ENCODE measurements at regions not wholly inside any gene's neighbourhood (a gene's known extent, or its start where the extent isn't known, plus 50 kb on each side); places are given as distances from the start of the nearest gene placed in this dataset.

DNA sequence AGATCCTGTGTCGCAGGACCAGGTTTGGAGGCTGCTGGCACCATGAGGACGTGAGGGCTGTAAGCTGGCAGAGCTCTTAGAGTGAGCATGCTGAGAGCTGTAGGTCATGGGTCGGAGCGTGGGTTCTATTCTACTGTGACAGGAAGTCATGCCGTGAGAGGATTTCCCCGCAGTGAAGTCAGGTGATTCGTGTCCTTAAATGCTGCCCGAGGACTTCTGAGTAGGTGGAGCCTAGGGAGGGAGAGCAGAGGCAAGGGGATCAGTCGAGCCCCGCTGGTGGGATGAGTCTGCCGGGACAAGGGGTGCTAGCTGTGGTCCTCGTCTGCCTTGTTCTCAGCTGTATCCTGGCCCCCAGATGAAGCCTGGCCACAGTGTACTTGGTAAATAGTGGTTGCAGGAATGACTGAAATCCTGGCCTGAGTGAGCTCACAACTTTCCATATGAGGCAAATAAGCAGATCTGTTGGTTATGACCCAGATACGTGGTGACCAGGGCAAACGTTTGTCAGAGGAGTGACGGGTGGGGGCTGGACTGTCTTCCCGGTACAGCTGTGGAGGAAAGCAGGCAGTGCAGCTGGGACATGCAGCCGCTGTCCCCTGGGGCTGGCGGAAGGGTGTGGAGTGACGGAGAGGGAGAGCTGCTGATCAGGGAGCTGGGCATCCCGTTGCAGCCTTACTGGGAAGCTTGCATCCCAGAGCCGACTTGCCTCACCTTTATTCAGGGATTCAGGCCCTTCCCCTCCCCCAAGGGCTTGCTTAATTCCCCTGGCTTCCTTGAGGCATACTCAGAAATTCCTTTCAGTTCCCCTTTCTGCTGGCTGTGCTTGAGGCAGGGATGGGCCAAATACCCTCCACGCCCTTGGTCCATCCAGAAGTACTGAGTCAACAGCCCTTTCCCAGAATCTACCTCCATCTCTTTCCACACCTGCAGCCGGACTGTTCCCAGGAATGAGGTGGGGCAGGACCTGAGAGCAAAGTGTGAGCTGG is 250.9 kb upstream of the RREB1 start:
- TF ChIP-seq, protein P1, sequence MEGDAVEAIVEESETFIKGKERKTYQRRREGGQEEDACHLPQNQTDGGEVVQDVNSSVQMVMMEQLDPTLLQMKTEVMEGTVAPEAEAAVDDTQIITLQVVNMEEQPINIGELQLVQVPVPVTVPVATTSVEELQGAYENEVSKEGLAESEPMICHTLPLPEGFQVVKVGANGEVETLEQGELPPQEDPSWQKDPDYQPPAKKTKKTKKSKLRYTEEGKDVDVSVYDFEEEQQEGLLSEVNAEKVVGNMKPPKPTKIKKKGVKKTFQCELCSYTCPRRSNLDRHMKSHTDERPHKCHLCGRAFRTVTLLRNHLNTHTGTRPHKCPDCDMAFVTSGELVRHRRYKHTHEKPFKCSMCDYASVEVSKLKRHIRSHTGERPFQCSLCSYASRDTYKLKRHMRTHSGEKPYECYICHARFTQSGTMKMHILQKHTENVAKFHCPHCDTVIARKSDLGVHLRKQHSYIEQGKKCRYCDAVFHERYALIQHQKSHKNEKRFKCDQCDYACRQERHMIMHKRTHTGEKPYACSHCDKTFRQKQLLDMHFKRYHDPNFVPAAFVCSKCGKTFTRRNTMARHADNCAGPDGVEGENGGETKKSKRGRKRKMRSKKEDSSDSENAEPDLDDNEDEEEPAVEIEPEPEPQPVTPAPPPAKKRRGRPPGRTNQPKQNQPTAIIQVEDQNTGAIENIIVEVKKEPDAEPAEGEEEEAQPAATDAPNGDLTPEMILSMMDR (conservative IDR thresholded peaks at IDR 0.05; ENCODE audit: low read depth in 2 of 2) = no peak
- TF ChIP-seq POLR2AphosphoS5 (IDR thresholded peaks at IDR 0.05; ENCODE audit: low read depth) (no peak), EZH2 (IDR thresholded peaks at IDR 0.05; ENCODE audit: low read depth, unreplicated experiment) (no peak), EZH2phosphoT487 (IDR thresholded peaks at IDR 0.05; ENCODE audit: unreplicated experiment) (no peak)
- TF ChIP-seq, protein P2, sequence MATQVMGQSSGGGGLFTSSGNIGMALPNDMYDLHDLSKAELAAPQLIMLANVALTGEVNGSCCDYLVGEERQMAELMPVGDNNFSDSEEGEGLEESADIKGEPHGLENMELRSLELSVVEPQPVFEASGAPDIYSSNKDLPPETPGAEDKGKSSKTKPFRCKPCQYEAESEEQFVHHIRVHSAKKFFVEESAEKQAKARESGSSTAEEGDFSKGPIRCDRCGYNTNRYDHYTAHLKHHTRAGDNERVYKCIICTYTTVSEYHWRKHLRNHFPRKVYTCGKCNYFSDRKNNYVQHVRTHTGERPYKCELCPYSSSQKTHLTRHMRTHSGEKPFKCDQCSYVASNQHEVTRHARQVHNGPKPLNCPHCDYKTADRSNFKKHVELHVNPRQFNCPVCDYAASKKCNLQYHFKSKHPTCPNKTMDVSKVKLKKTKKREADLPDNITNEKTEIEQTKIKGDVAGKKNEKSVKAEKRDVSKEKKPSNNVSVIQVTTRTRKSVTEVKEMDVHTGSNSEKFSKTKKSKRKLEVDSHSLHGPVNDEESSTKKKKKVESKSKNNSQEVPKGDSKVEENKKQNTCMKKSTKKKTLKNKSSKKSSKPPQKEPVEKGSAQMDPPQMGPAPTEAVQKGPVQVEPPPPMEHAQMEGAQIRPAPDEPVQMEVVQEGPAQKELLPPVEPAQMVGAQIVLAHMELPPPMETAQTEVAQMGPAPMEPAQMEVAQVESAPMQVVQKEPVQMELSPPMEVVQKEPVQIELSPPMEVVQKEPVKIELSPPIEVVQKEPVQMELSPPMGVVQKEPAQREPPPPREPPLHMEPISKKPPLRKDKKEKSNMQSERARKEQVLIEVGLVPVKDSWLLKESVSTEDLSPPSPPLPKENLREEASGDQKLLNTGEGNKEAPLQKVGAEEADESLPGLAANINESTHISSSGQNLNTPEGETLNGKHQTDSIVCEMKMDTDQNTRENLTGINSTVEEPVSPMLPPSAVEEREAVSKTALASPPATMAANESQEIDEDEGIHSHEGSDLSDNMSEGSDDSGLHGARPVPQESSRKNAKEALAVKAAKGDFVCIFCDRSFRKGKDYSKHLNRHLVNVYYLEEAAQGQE (IDR thresholded peaks at IDR 0.05; ENCODE audit: unreplicated experiment) = no peak
